Upper lobe of left lung (tissue), 4 donors: ENCODE measurements at regions not wholly inside any gene's neighbourhood (a gene's known extent, or its start where the extent isn't known, plus 50 kb on each side); places are given as distances from the start of the nearest gene placed in this dataset.

Experiments
- EP300 ChIP-seq, 4 donors: sonication (generic); formaldehyde crosslinking; IDR thresholded peaks; one replicate each; pipeline ENCODE4 v1.5.1; 2017; ENCODE audit warnings: antibody characterized with exemption in 4 of 4, control low read depth in 2 of 4
- POLR2A ChIP-seq, 4 donors: fragments of 450-650 bp; IDR thresholded peaks; one replicate each; pipeline ENCODE4 v1.5.1; 2016 to 2017; ENCODE audit warnings: antibody characterized with exemption in 4 of 4, mild to moderate bottlenecking in 2 of 4
- POLR2AphosphoS5 ChIP-seq, 2 donors: sonication (generic); formaldehyde crosslinking; IDR thresholded peaks; one replicate each; pipeline ENCODE4 v1.5.1; 2017; ENCODE audit warnings: antibody characterized with exemption in 2 of 2
- TF ChIP-seq, protein P1 (sequence below), 6 experiments: fragments of 450-650 bp in 4 of 6; fragments of 200-600 bp in 2 of 6; sonication (generic) in 2 of 6; IDR thresholded peaks; one replicate each; pipeline ENCODE4 v1.5.1; 2016 to 2019; ENCODE audit warnings: antibody characterized with exemption in 6 of 6

DNA sequence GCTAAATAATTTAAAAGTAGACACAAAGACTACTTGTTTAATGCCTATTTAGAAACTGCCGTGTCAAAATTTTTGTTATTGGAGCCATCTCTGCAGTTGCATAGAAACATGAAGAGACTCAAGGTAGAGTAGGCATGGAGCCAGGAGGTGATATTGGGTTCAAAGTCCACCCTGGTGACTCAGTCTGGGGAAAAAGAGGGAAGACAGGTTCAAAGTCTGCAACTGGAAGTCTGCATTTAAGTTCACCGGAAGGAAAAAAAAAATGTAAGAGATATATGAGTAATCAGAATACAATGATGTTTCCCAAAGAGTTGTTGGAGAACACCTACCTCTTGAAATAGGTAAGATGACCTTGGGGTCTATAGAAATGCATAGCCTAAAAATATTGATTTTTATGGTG, 67.4 kb upstream of the QRFPR start:
- TF ChIP-seq, protein P1, sequence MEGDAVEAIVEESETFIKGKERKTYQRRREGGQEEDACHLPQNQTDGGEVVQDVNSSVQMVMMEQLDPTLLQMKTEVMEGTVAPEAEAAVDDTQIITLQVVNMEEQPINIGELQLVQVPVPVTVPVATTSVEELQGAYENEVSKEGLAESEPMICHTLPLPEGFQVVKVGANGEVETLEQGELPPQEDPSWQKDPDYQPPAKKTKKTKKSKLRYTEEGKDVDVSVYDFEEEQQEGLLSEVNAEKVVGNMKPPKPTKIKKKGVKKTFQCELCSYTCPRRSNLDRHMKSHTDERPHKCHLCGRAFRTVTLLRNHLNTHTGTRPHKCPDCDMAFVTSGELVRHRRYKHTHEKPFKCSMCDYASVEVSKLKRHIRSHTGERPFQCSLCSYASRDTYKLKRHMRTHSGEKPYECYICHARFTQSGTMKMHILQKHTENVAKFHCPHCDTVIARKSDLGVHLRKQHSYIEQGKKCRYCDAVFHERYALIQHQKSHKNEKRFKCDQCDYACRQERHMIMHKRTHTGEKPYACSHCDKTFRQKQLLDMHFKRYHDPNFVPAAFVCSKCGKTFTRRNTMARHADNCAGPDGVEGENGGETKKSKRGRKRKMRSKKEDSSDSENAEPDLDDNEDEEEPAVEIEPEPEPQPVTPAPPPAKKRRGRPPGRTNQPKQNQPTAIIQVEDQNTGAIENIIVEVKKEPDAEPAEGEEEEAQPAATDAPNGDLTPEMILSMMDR (IDR thresholded peaks at IDR 0.05) = no peak
- no peak for TF ChIP-seq POLR2AphosphoS5 (IDR thresholded peaks at IDR 0.05)
- TF ChIP-seq EP300 (IDR thresholded peaks at IDR 0.05) = no peak
- TF ChIP-seq POLR2A (IDR thresholded peaks at IDR 0.05) = no peak
